ENCODE measurements at regions not wholly inside any gene's neighbourhood (a gene's known extent, or its start where the extent isn't known, plus 50 kb on each side); places are given as distances from the start of the nearest gene placed in this dataset.

DNA sequence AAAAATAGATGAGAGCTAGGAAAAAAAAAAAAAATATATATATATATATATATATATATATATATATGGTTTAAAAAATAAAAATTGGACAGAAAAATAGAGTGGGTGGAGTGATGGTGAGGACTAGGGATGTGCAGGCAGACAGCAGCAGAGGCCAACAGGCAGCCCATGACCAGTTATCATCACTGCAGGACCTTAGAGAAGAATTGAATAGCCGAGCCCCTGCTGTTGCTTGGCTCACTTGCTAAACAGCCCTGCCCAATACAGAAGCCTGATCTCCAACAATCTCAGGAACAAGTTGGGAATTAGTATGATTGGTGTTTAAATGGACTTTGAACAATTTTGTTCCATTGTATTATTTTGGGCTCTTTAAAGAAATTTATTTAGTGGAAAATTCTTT, 967.5 kb upstream of the PIK3C3 start:
- no peak overlapping the region for H3K4me3 ChIP-seq (replicated peaks in 1 of 2; ENCODE audit: low read depth in 2 of 2, low read length in 2 of 2)
- TF ChIP-seq, protein P1, sequence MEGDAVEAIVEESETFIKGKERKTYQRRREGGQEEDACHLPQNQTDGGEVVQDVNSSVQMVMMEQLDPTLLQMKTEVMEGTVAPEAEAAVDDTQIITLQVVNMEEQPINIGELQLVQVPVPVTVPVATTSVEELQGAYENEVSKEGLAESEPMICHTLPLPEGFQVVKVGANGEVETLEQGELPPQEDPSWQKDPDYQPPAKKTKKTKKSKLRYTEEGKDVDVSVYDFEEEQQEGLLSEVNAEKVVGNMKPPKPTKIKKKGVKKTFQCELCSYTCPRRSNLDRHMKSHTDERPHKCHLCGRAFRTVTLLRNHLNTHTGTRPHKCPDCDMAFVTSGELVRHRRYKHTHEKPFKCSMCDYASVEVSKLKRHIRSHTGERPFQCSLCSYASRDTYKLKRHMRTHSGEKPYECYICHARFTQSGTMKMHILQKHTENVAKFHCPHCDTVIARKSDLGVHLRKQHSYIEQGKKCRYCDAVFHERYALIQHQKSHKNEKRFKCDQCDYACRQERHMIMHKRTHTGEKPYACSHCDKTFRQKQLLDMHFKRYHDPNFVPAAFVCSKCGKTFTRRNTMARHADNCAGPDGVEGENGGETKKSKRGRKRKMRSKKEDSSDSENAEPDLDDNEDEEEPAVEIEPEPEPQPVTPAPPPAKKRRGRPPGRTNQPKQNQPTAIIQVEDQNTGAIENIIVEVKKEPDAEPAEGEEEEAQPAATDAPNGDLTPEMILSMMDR (IDR thresholded peaks at IDR 0.05; ENCODE audit: low read depth, low read length) = no peak
- DNase-seq (ENCODE audit: low read depth in 2 of 2) = no peak

DNA sequence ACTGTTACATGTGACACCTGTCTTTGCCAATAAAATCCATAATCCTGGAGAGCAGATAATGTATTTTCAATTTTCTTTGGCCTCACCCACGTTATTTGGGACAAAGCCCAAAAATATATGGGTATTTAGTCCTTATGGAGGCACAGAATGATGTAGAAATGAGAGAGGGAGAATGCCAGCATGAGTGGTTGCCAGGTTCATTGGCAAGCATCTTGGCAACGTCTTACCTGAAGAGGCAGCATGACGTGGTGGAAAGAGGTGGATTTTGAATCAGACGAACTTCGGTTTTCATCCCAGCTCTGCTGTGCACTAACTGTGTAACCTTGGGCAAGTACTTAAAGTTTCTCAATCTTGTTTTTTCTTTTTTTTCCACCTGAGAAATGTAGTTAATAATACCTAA, 969.6 kb upstream of the PIK3C3 start:
- DNase-seq (ENCODE audit: low read depth in 2 of 2) = no peak
- TF ChIP-seq, protein P1 (IDR thresholded peaks at IDR 0.05; ENCODE audit: low read depth, low read length) = no peak
- H3K4me3 ChIP-seq (replicated peaks in 1 of 2; ENCODE audit: low read depth in 2 of 2, low read length in 2 of 2) = no peak overlapping the region

DNA sequence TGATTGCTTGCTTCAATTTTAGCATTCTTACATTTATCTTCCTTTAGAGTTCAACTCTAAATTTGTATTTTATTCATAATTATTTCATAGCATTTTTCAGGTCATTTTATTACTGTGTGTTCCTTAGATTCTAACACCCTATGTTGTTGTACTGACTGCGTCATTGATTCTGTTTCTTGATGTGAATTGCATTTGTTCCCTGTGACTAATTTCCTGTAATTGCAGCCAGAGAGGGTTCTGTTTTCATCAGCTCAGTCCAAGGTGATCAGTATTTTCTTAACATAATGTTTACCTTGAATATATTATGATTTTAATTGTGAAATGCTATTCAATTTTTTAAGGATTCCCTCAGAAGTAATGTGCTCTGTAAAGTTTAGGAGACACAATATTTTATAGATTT, 970.2 kb upstream of the PIK3C3 start:
- peak; percentile 64 to 85 for DNase-seq (ENCODE audit: low read depth in 2 of 2)
- TF ChIP-seq, protein P1 (IDR thresholded peaks at IDR 0.05; ENCODE audit: low read depth, low read length) = no peak
- H3K4me3 ChIP-seq (replicated peaks in 1 of 2; ENCODE audit: low read depth in 2 of 2, low read length in 2 of 2) = no peak overlapping the region

- no peak overlapping the region for H3K4me3 ChIP-seq (replicated peaks in 1 of 2; ENCODE audit: low read depth in 2 of 2, low read length in 2 of 2)
- DNase-seq (ENCODE audit: low read depth in 2 of 2) = no peak
- TF ChIP-seq, protein P1 (IDR thresholded peaks at IDR 0.05; ENCODE audit: low read depth, low read length) = no peak
Observed at GRCh38 chr18:40983835-40984234, 971.2 kb upstream of the PIK3C3 start.

GRCh38 chr18:40980171-40980570, 974.9 kb upstream of the PIK3C3 start:
- TF ChIP-seq, protein P1 (IDR thresholded peaks at IDR 0.05; ENCODE audit: low read depth, low read length) = no peak
- DNase-seq (ENCODE audit: low read depth in 2 of 2) = no peak

DNA sequence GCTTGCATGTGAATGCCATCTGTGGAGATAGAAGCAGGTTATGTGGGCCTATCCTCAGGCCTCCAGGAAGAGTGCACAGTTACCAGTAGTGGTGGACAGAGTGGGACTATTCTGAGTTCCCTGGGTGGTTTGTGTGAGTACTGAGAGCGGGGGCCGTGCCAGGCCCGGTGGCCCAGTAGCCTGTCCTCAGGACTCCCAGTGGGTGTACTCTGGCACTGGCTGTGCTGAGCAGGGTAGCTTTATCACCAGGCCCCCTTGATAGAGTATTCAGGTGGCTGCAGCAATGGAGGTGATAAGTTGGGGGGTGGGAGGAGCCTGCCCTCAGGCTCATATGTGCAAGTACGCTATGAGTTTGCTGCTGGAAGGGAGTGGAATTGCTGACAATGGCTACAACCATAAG, 979.0 kb upstream of the PIK3C3 start:
- TF ChIP-seq, protein P1 (IDR thresholded peaks at IDR 0.05; ENCODE audit: low read depth, low read length) = no peak
- H3K4me3 ChIP-seq (replicated peaks in 1 of 2; ENCODE audit: low read depth in 2 of 2, low read length in 2 of 2) = no peak overlapping the region
- DNase-seq (ENCODE audit: low read depth in 2 of 2) = no peak

More at GRCh38 chr18:40980171-40980570, 974.9 kb upstream of the PIK3C3 start:
- H3K4me3 ChIP-seq (replicated peaks in 1 of 2; ENCODE audit: low read depth in 2 of 2, low read length in 2 of 2) = no peak overlapping the region

DNA sequence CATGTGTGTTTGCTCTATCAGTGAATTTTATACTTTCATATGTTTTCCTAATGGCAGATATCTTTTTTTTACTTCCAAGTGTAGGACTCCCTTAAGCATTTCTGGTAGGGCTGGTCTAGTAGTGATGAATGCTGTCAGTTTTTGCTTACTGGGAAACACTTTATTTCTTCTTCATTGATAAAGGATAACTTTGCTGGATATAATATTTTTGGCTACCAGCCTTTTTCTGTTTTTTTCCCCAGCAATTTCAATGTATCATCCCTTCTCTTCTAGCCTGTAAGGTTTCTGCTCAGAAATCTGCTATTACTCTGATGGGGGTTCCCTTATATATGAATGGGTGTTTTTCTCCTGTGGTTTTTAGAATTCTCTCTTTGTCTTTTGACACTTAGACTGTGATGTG, 980.6 kb upstream of the PIK3C3 start:
- TF ChIP-seq, protein P1 (IDR thresholded peaks at IDR 0.05; ENCODE audit: low read depth, low read length) = no peak
- no peak overlapping the region for H3K4me3 ChIP-seq (replicated peaks in 1 of 2; ENCODE audit: low read depth in 2 of 2, low read length in 2 of 2)
- DNase-seq (ENCODE audit: low read depth in 2 of 2) = no peak
